Keratinocyte (primary cell): ENCODE measurements at regions not wholly inside any gene's neighbourhood (a gene's known extent, or its start where the extent isn't known, plus 50 kb on each side); places are given as distances from the start of the nearest gene placed in this dataset.
A peak's percentile ranks its signal among the peaks of the same experiment; 100 is the strongest.

Source experiments
- DNase-seq: peaks from one replicate; pipeline ENCODE4 v3.0.0-alpha.2; 2011; ENCODE audit warnings: low read depth, missing footprints, low spot score
- FAIRE-seq: peaks from 2 replicates; lab custom pipeline; 2011; peaks lifted over from hg19 to GRCh38; lab: Jason Lieb, UNC
- H2AFZ ChIP-seq: 2 replicates; pipeline ENCODE4 v1.6.0; 2012; ENCODE audit warnings: low read length, control low read depth, inconsistent platforms; ENCODE audit not compliant: control insufficient read depth
- H3K27ac ChIP-seq: 2 replicates; pipeline ENCODE4 v1.5.1; 2011; ENCODE audit warnings: low read length; ENCODE audit not compliant: control insufficient read depth, insufficient read depth
- H3K27me3 ChIP-seq: 3 replicates; pipeline ENCODE4 v1.6.0; 2011; ENCODE audit warnings: low read length; ENCODE audit not compliant: control insufficient read depth, insufficient read depth; ENCODE audit errors: extremely low read depth
- H3K36me3 ChIP-seq, 2 experiments: 2 replicates in 1 of 2; 3 replicates in 1 of 2; pipeline ENCODE4 v1.5.1; 2011; ENCODE audit warnings: low read length in 2 of 2, mild to moderate bottlenecking in 1 of 2; ENCODE audit not compliant: control insufficient read depth in 2 of 2, insufficient read depth in 2 of 2; ENCODE audit errors: extremely low read depth in 1 of 2
- H3K4me1 ChIP-seq: 3 replicates; pipeline ENCODE4 v1.5.1; 2011; ENCODE audit warnings: low read length; ENCODE audit not compliant: control insufficient read depth, insufficient read depth; ENCODE audit errors: extremely low read depth
- H3K4me2 ChIP-seq: 3 replicates; pipeline ENCODE4 v1.6.0; 2011; ENCODE audit warnings: low read depth, low read length; ENCODE audit not compliant: control insufficient read depth, insufficient read depth; ENCODE audit errors: extremely low read depth
- H3K4me3 ChIP-seq, 3 experiments: fragments of 200-600 bp in 1 of 3; sonication (generic) in 1 of 3; 2 replicates in 2 of 3; 3 replicates in 1 of 3; pipeline ENCODE4 v1.5.1; 2011 to 2016; ENCODE audit warnings: low read length in 3 of 3, mild to moderate bottlenecking in 3 of 3, control low read depth in 2 of 3, inconsistent platforms in 1 of 3, low read depth in 1 of 3, mixed read lengths in 1 of 3, mixed run types in 1 of 3, moderate library complexity in 1 of 3; ENCODE audit not compliant: control insufficient read depth in 2 of 3, insufficient read depth in 2 of 3; ENCODE audit errors: extremely low read depth in 1 of 3
- H3K79me2 ChIP-seq: 2 replicates; pipeline ENCODE4 v1.6.0; 2012; ENCODE audit warnings: low read length; ENCODE audit not compliant: control insufficient read depth, insufficient read depth
- H3K9ac ChIP-seq: 3 replicates; pipeline ENCODE4 v1.6.0; 2011; ENCODE audit warnings: low read length; ENCODE audit not compliant: control insufficient read depth, insufficient read depth; ENCODE audit errors: extremely low read depth
- H3K9me1 ChIP-seq: 3 replicates; pipeline ENCODE4 v1.6.0; 2011; ENCODE audit warnings: low read length; ENCODE audit not compliant: control insufficient read depth, insufficient read depth; ENCODE audit errors: extremely low read depth
- H3K9me3 ChIP-seq: 2 replicates; pipeline ENCODE4 v1.5.1; 2012; ENCODE audit warnings: low read depth, low read length; ENCODE audit not compliant: control insufficient read depth
- H4K20me1 ChIP-seq: 3 replicates; pipeline ENCODE4 v1.6.0; 2011; ENCODE audit warnings: low read length; ENCODE audit not compliant: control insufficient read depth, insufficient read depth; ENCODE audit errors: extremely low read depth
- CTCF ChIP-seq, 3 experiments: IDR thresholded peaks in 1 of 3; conservative IDR thresholded peaks in 1 of 3; optimal IDR thresholded peaks in 1 of 3; 2 replicates in 2 of 3; 3 replicates in 1 of 3; pipeline versions ENCODE3 to v1.5.1; 2011; ENCODE audit warnings: low read length in 3 of 3, mild to moderate bottlenecking in 3 of 3, moderate library complexity in 2 of 3, control low read depth in 1 of 3, inconsistent platforms in 1 of 3; ENCODE audit not compliant: insufficient read depth in 2 of 3; ENCODE audit errors: extremely low read depth in 1 of 3
- EZH2 ChIP-seq: IDR thresholded peaks from one replicate; pipeline ENCODE4 v1.6.1; 2012; ENCODE audit warnings: inconsistent platforms, mild to moderate bottlenecking, low read length, moderate library complexity
- dilution Hi-C: fragments of 300-500 bp; cut with MboI; formaldehyde crosslinking; loops from one replicate; pipeline ENCODE4 v1.7.0; 2020; ENCODE audit warnings: low sequenced_read_pairs; ENCODE audit not compliant: extremely low pct_ligation_motif_present

GRCh38 chr3:178435575-178435974, 100.7 kb upstream of the KCNMB2 start:
- FAIRE-seq: no peak

GRCh38 chr3:178436773-178437172, 99.5 kb upstream of the KCNMB2 start:
- no peak overlapping the region for H3K4me2 ChIP-seq
- H3K36me3 ChIP-seq: no peaks in the 10 kb centered on the region
- H3K9ac ChIP-seq: no peak overlapping the region
- DNase-seq (no peak), FAIRE-seq (no peak)
- H3K9me3 ChIP-seq: no peaks in the 10 kb centered on the region
- no peak overlapping the region for H3K4me3 ChIP-seq
- no peaks in the 10 kb centered on the region for H3K9me1 ChIP-seq
- no peak overlapping the region for H3K27ac ChIP-seq
- TF ChIP-seq EZH2 (no peak), CTCF (optimal IDR thresholded peaks at IDR 0.05 in 1 of 3, IDR thresholded peaks at IDR 0.05 in 1 of 3, conservative IDR thresholded peaks at IDR 0.05 in 1 of 3; ENCODE audit: extremely low read depth in 1 of 3, insufficient read depth in 2 of 3, low read length in 3 of 3) (peak in 2 of 3 experiments; percentile 35 to 40)
- no peak overlapping the region for H2AFZ ChIP-seq
- no peaks in the 10 kb centered on the region for H3K4me1 ChIP-seq
- dilution Hi-C loops: loop anchor here (25.0 kb wide), 1 partner anchor 526 kb away; no protein-coding TSS in a partner anchor
- no peaks in the 10 kb centered on the region for H3K79me2 ChIP-seq
- H4K20me1 ChIP-seq: no peaks in the 10 kb centered on the region
- no peaks in the 10 kb centered on the region for H3K27me3 ChIP-seq

More at GRCh38 chr3:178435575-178435974, 100.7 kb upstream of the KCNMB2 start:
- TF ChIP-seq EZH2 (no peak), CTCF (optimal IDR thresholded peaks at IDR 0.05 in 1 of 3, IDR thresholded peaks at IDR 0.05 in 1 of 3, conservative IDR thresholded peaks at IDR 0.05 in 1 of 3; ENCODE audit: extremely low read depth in 1 of 3, insufficient read depth in 2 of 3, low read length in 3 of 3) (no peak)
- Histone ChIP-seq H2AFZ (no peak overlapping the region), H3K27me3 (no peaks in the 10 kb centered on the region), H3K36me3 (no peaks in the 10 kb centered on the region), H3K4me1 (no peaks in the 10 kb centered on the region), H3K9ac (no peak overlapping the region), H3K4me2 (no peak overlapping the region), H3K9me3 (no peaks in the 10 kb centered on the region), H3K79me2 (no peaks in the 10 kb centered on the region), H3K27ac (no peak overlapping the region), H3K4me3 (no peak overlapping the region), H4K20me1 (no peaks in the 10 kb centered on the region), H3K9me1 (no peaks in the 10 kb centered on the region)
- dilution Hi-C loops: loop anchor here (25.0 kb wide), 1 partner anchor 527 kb away; no protein-coding TSS in a partner anchor
- DNase-seq: no peak
